Rectal smooth muscle tissue (tissue), 1 donor: ENCODE measurements at regions not wholly inside any gene's neighbourhood (a gene's known extent, or its start where the extent isn't known, plus 50 kb on each side); places are given as distances from the start of the nearest gene placed in this dataset.

Experiments used
- H3K27ac ChIP-seq: one replicate; pipeline ENCODE4 v1.7.0; 2013; ENCODE audit warnings: low read depth, low read length, inconsistent platforms
- H3K27me3 ChIP-seq: one replicate; pipeline ENCODE4 v1.7.0; 2013; ENCODE audit warnings: low read length; ENCODE audit not compliant: control insufficient read depth, insufficient read depth
- H3K36me3 ChIP-seq: one replicate; pipeline ENCODE4 v1.7.0; 2013; ENCODE audit warnings: low read length; ENCODE audit not compliant: control insufficient read depth, insufficient read depth
- H3K4me1 ChIP-seq: one replicate; pipeline ENCODE4 v1.7.0; 2013; ENCODE audit warnings: low read length; ENCODE audit not compliant: control insufficient read depth, insufficient read depth
- H3K4me3 ChIP-seq: one replicate; pipeline ENCODE4 v1.7.0; 2013; ENCODE audit warnings: low read length
- H3K9ac ChIP-seq: one replicate; pipeline ENCODE4 v1.7.0; 2013; ENCODE audit warnings: low read length

DNA sequence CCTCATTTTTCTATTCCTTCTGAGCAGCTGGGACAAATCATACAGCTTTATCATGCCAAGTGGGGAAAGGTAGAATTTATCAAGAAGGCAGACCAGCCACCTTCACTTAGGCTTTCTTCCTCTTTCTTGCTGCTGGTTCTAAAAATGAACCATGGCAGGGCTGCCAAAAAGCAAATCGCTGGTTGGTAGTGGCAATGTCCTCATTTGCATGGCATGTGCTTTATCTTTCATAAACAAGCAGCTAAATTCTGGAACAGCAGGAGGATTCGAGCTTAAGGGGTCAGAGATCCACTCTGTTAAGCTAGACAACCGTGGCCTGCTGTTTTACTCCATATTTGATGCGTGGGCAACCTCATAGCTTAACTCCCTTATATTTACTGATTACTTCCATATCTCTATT lies 91.3 kb downstream of the RPE65 start:
- Histone ChIP-seq H3K9ac (no peak overlapping the region), H3K27ac (no peak overlapping the region), H3K4me3 (no peak overlapping the region), H3K36me3 (no peaks in the 10 kb centered on the region), H3K27me3 (no peaks in the 10 kb centered on the region), H3K4me1 (no peaks in the 10 kb centered on the region)

DNA sequence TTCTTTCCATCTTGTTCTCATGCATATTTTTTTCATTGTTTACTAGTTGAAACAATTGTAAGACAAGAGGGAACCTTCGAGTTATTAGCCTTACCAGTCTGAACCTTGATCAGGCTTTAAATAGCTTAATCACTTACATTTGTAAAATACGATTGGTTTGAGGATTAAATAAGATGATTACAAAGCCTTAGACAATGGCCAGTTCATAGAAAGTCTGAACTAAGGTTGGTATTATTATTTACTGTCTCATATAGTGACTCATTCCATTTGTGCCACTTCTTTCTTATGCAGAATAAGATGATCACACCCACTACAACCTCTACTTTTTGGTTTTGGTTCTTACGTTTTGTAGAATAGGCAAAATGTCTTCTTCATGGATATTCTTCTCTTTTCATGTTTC lies 94.1 kb downstream of the RPE65 start:
- no peak overlapping the region for H3K27ac ChIP-seq
- no peak overlapping the region for H3K4me3 ChIP-seq
- H3K4me1 ChIP-seq, result no peaks in the 10 kb centered on the region
- no peak overlapping the region for H3K9ac ChIP-seq
- H3K27me3 ChIP-seq, result no peaks in the 10 kb centered on the region
- H3K36me3 ChIP-seq, result no peaks in the 10 kb centered on the region

GRCh38 chr1:68352202-68352601 lies 97.6 kb downstream of the RPE65 start:
- no peak overlapping the region for H3K9ac ChIP-seq
- no peak overlapping the region for H3K27ac ChIP-seq
- no peaks in the 10 kb centered on the region for H3K4me1 ChIP-seq
- H3K36me3 ChIP-seq, result no peaks in the 10 kb centered on the region
- H3K27me3 ChIP-seq, result no peaks in the 10 kb centered on the region
- no peak overlapping the region for H3K4me3 ChIP-seq

DNA sequence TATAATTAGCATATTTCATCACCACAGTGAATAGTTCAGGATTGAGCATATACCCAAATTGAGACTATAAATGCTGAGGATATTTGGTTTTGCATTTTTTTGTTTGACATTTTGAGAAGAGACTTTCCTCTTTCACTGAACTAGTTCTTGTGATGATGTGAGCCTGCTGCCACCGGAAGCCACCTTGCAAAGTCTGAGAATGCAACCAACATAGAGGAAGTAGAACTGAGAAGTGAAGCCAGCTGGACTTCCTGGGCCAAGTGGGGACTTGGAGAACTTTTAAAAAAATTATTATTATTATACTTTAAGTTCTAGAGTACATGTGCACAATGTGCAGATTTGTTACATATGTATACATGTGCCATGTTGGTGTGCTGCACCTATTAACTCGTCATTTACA lies 102.3 kb downstream of the RPE65 start:
- Histone ChIP-seq H3K4me3 (no peak overlapping the region), H3K4me1 (no peaks in the 10 kb centered on the region), H3K36me3 (no peaks in the 10 kb centered on the region), H3K9ac (no peak overlapping the region), H3K27ac (no peak overlapping the region), H3K27me3 (no peaks in the 10 kb centered on the region)

- H3K4me3 ChIP-seq, result no peak overlapping the region
- H3K36me3 ChIP-seq, result no peaks in the 10 kb centered on the region
- H3K4me1 ChIP-seq, result no peaks in the 10 kb centered on the region
- no peak overlapping the region for H3K27ac ChIP-seq
- H3K27me3 ChIP-seq, result no peaks in the 10 kb centered on the region
- H3K9ac ChIP-seq, result no peak overlapping the region
These were observed 103.5 kb downstream of the RPE65 start for GRCh38 chr1:68346188-68346808.

GRCh38 chr1:68344208-68344607 lies 105.5 kb downstream of the RPE65 start:
- Histone ChIP-seq H3K27me3 (no peaks in the 10 kb centered on the region), H3K4me3 (no peak overlapping the region), H3K27ac (no peak overlapping the region)

GRCh38 chr1:68340951-68341350 lies 108.6 kb upstream of the WLS start:
- no peaks in the 10 kb centered on the region for H3K36me3 ChIP-seq
- no peaks in the 10 kb centered on the region for H3K27me3 ChIP-seq
- no peaks in the 10 kb centered on the region for H3K4me1 ChIP-seq
- H3K4me3 ChIP-seq, result no peak overlapping the region
- H3K27ac ChIP-seq, result no peak overlapping the region
- no peak overlapping the region for H3K9ac ChIP-seq

More at GRCh38 chr1:68344208-68344607, 105.5 kb downstream of the RPE65 start:
- H3K4me1 ChIP-seq, result no peaks in the 10 kb centered on the region
- no peak overlapping the region for H3K9ac ChIP-seq
- H3K36me3 ChIP-seq, result no peaks in the 10 kb centered on the region

DNA sequence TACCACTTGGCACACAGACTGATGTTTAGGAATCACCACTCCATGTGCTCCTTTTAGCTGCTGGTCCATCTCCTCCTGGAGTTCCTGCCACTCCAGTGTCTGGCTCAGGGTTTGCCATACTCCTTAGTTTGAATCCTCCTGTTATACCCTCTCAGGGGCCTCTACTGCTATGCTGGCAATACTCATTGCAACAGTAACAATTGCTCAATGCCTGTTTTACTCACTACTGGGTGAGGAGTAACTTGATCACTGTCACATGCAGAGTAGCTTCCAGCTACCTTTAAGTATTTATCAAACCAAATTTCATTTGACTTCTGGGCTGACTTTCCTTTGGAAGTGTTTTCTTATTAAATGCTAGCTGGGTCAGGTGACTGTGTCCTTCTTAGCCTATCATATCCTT lies 107.2 kb upstream of the WLS start:
- Histone ChIP-seq H3K9ac (no peak overlapping the region), H3K27ac (no peak overlapping the region), H3K27me3 (no peaks in the 10 kb centered on the region), H3K4me1 (no peaks in the 10 kb centered on the region), H3K4me3 (no peak overlapping the region), H3K36me3 (no peaks in the 10 kb centered on the region)

DNA sequence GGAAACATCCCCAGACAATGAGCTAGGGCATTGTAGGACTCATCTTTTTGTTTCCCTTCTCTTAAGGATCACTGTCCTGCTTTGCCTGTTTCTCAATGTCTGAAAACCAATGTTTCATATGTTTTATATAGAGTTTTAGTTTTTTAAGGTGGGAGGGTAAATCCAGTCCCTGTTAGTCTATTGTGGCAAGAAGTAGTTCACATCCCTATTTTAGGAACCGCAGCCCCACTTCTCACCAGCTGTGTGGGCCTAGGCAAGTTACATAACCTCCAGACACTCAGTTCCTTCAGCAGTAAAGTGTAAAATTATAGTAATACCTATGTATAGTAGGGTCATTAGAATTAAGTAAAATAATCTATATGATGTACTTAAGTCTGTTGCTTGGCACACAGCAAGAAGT lies 105.8 kb upstream of the WLS start:
- Histone ChIP-seq H3K36me3 (no peaks in the 10 kb centered on the region), H3K27ac (no peak overlapping the region), H3K4me1 (no peaks in the 10 kb centered on the region), H3K27me3 (no peaks in the 10 kb centered on the region), H3K9ac (no peak overlapping the region), H3K4me3 (no peak overlapping the region)

DNA sequence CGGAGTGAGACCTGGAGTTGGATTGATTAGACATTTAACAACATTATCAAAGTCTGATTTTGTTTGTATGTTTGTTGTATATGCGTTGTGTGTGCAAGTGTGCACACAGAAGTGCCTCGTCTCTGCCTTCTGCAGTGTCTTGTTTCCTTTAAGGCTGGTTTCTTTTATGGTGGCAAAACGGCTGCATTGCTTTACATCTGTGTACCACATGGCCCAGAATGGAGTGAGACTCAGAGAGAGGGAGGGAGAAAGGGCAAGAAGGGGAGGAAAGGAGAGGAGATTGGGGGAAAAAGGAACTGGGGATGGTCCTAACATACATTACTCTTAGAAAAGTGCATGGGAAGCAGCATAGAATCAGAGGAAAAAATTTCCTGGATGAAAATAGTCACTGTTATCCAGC lies 99.7 kb upstream of the WLS start:
- no peak overlapping the region for H3K27ac ChIP-seq
- no peaks in the 10 kb centered on the region for H3K4me1 ChIP-seq
- no peak overlapping the region for H3K4me3 ChIP-seq
- no peaks in the 10 kb centered on the region for H3K36me3 ChIP-seq
- H3K9ac ChIP-seq, result no peak overlapping the region
- H3K27me3 ChIP-seq, result no peaks in the 10 kb centered on the region

DNA sequence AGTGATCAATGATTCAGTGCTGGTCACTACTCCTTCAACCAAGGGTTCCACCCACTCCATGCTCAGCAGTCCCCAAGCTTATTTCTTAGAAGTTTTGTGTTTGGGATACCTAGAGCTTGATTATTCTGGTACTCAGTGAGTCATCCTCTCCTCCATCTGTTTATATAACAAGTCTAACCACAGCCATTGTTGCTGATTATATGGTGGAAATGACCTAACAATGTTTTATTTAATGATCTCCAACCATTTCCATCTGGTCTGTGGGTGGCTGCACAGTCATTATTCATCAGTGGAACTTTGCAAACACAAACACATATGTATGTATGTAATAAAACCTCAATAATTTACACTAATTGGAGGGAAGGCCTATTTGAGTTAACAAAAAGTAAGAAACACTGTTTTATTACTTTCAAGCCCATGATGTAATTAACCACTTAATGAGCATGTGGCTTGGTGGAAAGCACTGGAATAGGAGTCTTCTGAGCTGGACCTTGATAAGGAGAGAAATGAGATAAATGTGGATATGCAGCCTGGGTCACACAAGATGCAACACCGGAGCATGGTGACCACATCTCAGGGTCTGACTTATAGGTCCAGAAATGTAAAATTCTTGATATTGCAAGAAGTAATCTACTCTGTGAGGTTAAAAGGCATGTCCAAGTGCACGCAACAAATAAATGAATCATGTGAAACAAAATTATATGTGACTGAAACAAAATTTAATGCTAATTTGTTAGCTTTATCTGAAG lies 99.0 kb upstream of the WLS start:
- H3K27ac ChIP-seq, result no peak overlapping the region
- H3K36me3 ChIP-seq, result no peaks in the 10 kb centered on the region
- no peak overlapping the region for H3K4me3 ChIP-seq
- no peak overlapping the region for H3K9ac ChIP-seq
- H3K27me3 ChIP-seq, result no peaks in the 10 kb centered on the region
- peaks cover 2% of the 10 kb centered on the region for H3K4me1 ChIP-seq

GRCh38 chr1:68330391-68330790 lies 98.1 kb upstream of the WLS start:
- Histone ChIP-seq H3K27ac (no peak overlapping the region), H3K4me1 (peaks cover 4% of the 10 kb centered on the region), H3K36me3 (no peaks in the 10 kb centered on the region), H3K27me3 (no peaks in the 10 kb centered on the region), H3K9ac (no peak overlapping the region), H3K4me3 (no peak overlapping the region)
